ENCODE measurements at regions not wholly inside any gene's neighbourhood (a gene's known extent, or its start where the extent isn't known, plus 50 kb on each side); places are given as distances from the start of the nearest gene placed in this dataset.
"Not testable (repeated sequence)": the region's sequence is repeated elsewhere in the genome, so short reads cannot be mapped to it uniquely, and the experiment has no call there.

GRCh38 chr19:29154163-29154562, 58.8 kb downstream of the UQCRFS1 start:
- DNase-seq = no peak

- no peak for DNase-seq
Measured at GRCh38 chr19:29145756-29146155, 67.2 kb downstream of the UQCRFS1 start.

- DNase-seq = no peak
Measured at GRCh38 chr19:29143183-29143582, 69.8 kb downstream of the UQCRFS1 start.

GRCh38 chr19:29139227-29139626, 73.7 kb downstream of the UQCRFS1 start:
- no peak for DNase-seq

GRCh38 chr19:29138206-29138605, 74.7 kb downstream of the UQCRFS1 start:
- DNase-seq = not testable (repeated sequence)

GRCh38 chr19:29131456-29131855, 81.5 kb downstream of the UQCRFS1 start:
- no peak for DNase-seq

GRCh38 chr19:29129148-29129547, 83.8 kb downstream of the UQCRFS1 start:
- no peak for DNase-seq

- DNase-seq = no peak
Measured at GRCh38 chr19:29128203-29128602, 84.7 kb downstream of the UQCRFS1 start.

GRCh38 chr19:29122185-29122584, 90.8 kb downstream of the UQCRFS1 start:
- no peak for DNase-seq

- no peak for DNase-seq
Measured at GRCh38 chr19:29121684-29122083, 91.3 kb downstream of the UQCRFS1 start.

GRCh38 chr19:29120466-29120865, 92.5 kb downstream of the UQCRFS1 start:
- no peak for DNase-seq

GRCh38 chr19:29119590-29119989, 93.4 kb downstream of the UQCRFS1 start:
- no peak for DNase-seq

- no peak for DNase-seq
Measured at GRCh38 chr19:29118389-29118788, 94.6 kb downstream of the UQCRFS1 start.

- DNase-seq = no peak
Measured at GRCh38 chr19:29117926-29118325, 95.0 kb downstream of the UQCRFS1 start.

GRCh38 chr19:29115181-29115580, 97.8 kb downstream of the UQCRFS1 start:
- DNase-seq = no peak

- DNase-seq = no peak
Measured at GRCh38 chr19:29113838-29114237, 99.1 kb downstream of the UQCRFS1 start.

GRCh38 chr19:29111576-29111975, 101.4 kb downstream of the UQCRFS1 start:
- DNase-seq = no peak

GRCh38 chr19:29107831-29108230, 105.1 kb downstream of the UQCRFS1 start:
- DNase-seq = no peak

- no peak for DNase-seq
Measured at GRCh38 chr19:29106346-29106885, 106.5 kb downstream of the UQCRFS1 start.

GRCh38 chr19:29105629-29106292, 107.2 kb downstream of the UQCRFS1 start:
- DNase-seq = no peak

GRCh38 chr19:29104605-29105241, 108.2 kb downstream of the UQCRFS1 start:
- DNase-seq = no peak

- DNase-seq = no peak
Measured at GRCh38 chr19:29098863-29099481, 114.0 kb downstream of the UQCRFS1 start.

- DNase-seq = no peak
Measured at GRCh38 chr19:29098091-29098490, 114.9 kb downstream of the UQCRFS1 start.

GRCh38 chr19:29096896-29097295, 116.1 kb downstream of the UQCRFS1 start:
- no peak for DNase-seq

Data from NCI-H1092 treated with DMSO at 0.1 percent for 48 hours (cell line).